ENCODE measurements at regions not wholly inside any gene's neighbourhood (a gene's known extent, or its start where the extent isn't known, plus 50 kb on each side); places are given as distances from the start of the nearest gene placed in this dataset.

DNA sequence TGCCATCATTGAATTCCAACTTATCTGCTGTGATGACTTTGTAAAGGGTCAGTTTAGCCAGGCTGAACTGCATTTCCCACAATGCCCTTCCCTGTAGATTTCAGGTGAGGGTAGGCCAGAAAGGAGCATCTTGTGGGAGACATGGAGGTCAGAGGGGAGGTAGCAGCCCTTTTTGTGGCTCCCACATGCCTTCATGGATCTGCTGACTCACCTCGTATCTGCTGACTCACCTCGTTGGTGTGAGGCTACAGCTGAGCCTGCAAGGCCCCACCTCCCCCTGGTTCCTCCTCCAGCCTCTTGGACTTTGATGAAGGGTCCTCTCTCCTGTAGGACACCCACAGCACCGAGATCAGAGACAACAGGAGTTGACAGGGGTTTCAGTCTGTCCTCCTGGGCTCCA is 102.5 kb downstream of the SALL1 start:
- 59 to 82% methylated on average over 3 of the region's 3 CpGs for WGBS, 2 donors
- Histone ChIP-seq H3K4me3 (no peak overlapping the region), H3K36me3 (replicated peaks in 1 of 2; ENCODE audit: insufficient read depth in 1 of 2, low read depth in 2 of 2) (no peaks in the 10 kb centered on the region), H3K27me3 (no peaks in the 10 kb centered on the region), H3K9me3 (no peaks in the 10 kb centered on the region), H3K27ac (no peak overlapping the region), H3K4me1 (no peaks in the 10 kb centered on the region)
- DNase-seq: no peak
- intact Hi-C loops (cut with DNase I): no loop called here
- no peak for TF ChIP-seq POLR2A (IDR thresholded peaks at IDR 0.05)
- TF ChIP-seq, protein P1, sequence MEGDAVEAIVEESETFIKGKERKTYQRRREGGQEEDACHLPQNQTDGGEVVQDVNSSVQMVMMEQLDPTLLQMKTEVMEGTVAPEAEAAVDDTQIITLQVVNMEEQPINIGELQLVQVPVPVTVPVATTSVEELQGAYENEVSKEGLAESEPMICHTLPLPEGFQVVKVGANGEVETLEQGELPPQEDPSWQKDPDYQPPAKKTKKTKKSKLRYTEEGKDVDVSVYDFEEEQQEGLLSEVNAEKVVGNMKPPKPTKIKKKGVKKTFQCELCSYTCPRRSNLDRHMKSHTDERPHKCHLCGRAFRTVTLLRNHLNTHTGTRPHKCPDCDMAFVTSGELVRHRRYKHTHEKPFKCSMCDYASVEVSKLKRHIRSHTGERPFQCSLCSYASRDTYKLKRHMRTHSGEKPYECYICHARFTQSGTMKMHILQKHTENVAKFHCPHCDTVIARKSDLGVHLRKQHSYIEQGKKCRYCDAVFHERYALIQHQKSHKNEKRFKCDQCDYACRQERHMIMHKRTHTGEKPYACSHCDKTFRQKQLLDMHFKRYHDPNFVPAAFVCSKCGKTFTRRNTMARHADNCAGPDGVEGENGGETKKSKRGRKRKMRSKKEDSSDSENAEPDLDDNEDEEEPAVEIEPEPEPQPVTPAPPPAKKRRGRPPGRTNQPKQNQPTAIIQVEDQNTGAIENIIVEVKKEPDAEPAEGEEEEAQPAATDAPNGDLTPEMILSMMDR (IDR thresholded peaks at IDR 0.05): no peak
- ATAC-seq: no peak

DNA sequence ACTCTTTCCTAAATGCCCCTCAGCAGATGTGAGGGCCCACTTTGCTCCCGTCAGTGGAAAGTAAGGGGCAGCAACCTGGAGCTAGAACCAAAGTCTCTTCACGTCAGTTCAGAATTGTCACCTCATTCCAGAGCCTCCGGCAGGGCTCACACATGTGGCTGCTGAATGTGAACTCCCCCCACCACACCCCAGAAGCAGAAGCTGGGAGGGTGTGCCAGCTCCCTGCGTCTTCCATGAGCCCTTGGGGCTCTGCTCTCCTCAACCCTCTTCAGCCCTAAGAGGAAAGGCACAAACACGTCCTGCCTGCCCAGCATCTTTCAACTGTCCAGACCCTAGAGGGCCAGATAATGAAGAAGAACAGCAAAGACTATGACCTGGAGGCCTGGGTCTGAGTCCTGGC is 105.3 kb downstream of the SALL1 start:
- no peak for ATAC-seq
- intact Hi-C loops (cut with DNase I): no loop called here

DNA sequence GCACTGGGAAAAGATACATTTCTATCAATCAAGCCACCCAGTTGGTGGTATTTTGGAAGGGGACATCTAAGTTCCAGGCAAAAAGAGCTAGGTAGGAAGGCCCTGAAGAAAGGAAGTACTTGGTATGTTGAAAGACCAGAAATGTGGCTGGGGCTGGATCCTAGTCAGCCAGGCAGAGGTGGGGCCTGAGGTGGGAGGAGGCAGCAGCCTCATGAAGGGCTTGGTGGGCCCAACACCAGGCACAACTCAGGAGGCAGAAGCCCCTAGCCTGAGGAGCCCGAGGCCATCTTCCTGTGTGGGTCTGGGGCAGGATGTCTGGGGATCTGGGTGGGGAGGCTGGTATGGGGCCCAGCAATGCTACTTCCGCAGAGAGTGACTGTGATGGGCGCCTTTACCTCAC is 105.9 kb downstream of the SALL1 start:
- Histone ChIP-seq H3K36me3 (replicated peaks in 1 of 2; ENCODE audit: insufficient read depth in 1 of 2, low read depth in 2 of 2) (no peaks in the 10 kb centered on the region), H3K4me3 (no peak overlapping the region), H3K4me1 (no peaks in the 10 kb centered on the region), H3K27me3 (no peaks in the 10 kb centered on the region), H3K27ac (no peak overlapping the region), H3K9me3 (no peaks in the 10 kb centered on the region)
- intact Hi-C loops (cut with DNase I): no loop called here
- WGBS, 2 donors: 71 to 83% methylated on average over 3 of the region's 3 CpGs
- TF ChIP-seq, protein P1 (IDR thresholded peaks at IDR 0.05): no peak
- TF ChIP-seq POLR2A (IDR thresholded peaks at IDR 0.05): no peak
- DNase-seq: no peak
- no peak for ATAC-seq

More for the DNA sequence above, 105.3 kb downstream of the SALL1 start:
- Histone ChIP-seq H3K4me1 (no peaks in the 10 kb centered on the region), H3K27me3 (no peaks in the 10 kb centered on the region), H3K4me3 (no peak overlapping the region), H3K36me3 (replicated peaks in 1 of 2; ENCODE audit: insufficient read depth in 1 of 2, low read depth in 2 of 2) (no peaks in the 10 kb centered on the region), H3K27ac (no peak overlapping the region), H3K9me3 (no peaks in the 10 kb centered on the region)
- DNase-seq: no peak
- 73 to 93% methylated on average over 4 to 5 of the region's 5 CpGs for WGBS, 2 donors
- no peak for TF ChIP-seq POLR2A (IDR thresholded peaks at IDR 0.05)
- TF ChIP-seq, protein P1 (IDR thresholded peaks at IDR 0.05): no peak

DNA sequence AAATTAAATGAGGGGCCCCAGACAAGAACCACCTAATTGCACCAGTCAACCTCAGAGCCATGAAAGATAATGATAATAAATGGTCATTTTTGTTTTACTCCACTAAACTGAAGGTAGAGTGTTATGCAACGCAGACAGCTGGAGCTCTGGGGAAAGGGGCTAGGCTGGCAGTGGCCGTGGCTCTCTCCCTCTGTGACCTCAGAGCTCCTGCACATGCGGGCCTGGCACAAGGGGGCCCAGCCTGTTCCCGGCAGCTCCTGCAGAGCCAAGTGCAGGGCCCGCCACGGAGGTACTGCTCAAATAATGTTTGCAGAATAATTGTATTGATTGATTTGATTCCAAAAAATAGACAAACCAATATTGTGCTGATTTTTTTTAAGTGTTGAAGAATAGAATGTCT is 109.5 kb downstream of the SALL1 start:
- intact Hi-C loops (cut with DNase I): no loop called here
- 74 to 87% methylated on average over 5 to 6 of the region's 6 CpGs for WGBS, 2 donors
- no peaks in the 10 kb centered on the region for H3K4me1 ChIP-seq
- TF ChIP-seq, protein P1 (IDR thresholded peaks at IDR 0.05): no peak
- no peak for TF ChIP-seq POLR2A (IDR thresholded peaks at IDR 0.05)
- no peaks in the 10 kb centered on the region for H3K9me3 ChIP-seq
- H3K4me3 ChIP-seq: no peak overlapping the region
- no peak overlapping the region for H3K27ac ChIP-seq
- H3K27me3 ChIP-seq: no peaks in the 10 kb centered on the region
- ATAC-seq (no peak), DNase-seq (no peak)
- H3K36me3 ChIP-seq (replicated peaks in 1 of 2; ENCODE audit: insufficient read depth in 1 of 2, low read depth in 2 of 2): no peaks in the 10 kb centered on the region

DNA sequence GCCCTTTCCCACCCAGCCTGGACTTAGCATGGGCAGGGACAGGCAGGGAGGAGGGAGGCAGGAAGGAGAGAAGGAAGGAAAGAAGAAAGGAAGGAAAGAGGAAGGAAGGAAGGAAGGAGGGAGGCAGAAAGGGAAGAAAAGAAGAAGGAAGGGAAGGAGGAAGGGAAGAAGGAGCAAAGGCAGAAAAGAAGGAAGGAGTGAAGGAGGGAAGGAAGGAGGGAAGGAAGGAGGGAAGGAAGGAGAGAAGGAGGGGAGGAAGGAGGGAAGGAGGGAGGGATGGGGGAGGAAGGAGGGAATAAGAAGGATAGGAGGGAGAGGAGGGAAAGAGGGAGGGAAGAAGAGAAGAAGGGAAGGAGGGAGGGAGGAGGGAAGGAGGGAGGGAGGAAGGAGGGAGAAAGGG is 110.4 kb downstream of the SALL1 start:
- H3K27me3 ChIP-seq: no peaks in the 10 kb centered on the region
- DNase-seq (no peak), ATAC-seq (no peak)
- H3K4me1 ChIP-seq: no peaks in the 10 kb centered on the region
- intact Hi-C loops (cut with DNase I): no loop called here
- H3K9me3 ChIP-seq: no peaks in the 10 kb centered on the region
- no peaks in the 10 kb centered on the region for H3K36me3 ChIP-seq (replicated peaks in 1 of 2; ENCODE audit: insufficient read depth in 1 of 2, low read depth in 2 of 2)
- no peak overlapping the region for H3K4me3 ChIP-seq
- TF ChIP-seq, protein P1 (IDR thresholded peaks at IDR 0.05): no peak
- TF ChIP-seq POLR2A (IDR thresholded peaks at IDR 0.05): no peak
- H3K27ac ChIP-seq: no peak overlapping the region
